GM12878 (cell line): ENCODE measurements at regions not wholly inside any gene's neighbourhood (a gene's known extent, or its start where the extent isn't known, plus 50 kb on each side); places are given as distances from the start of the nearest gene placed in this dataset.

Experiments
- BHLHE40 ChIP-seq, 2 experiments: fragments of 450-650 bp in 1 of 2; IDR thresholded peaks; 2 replicates each; pipeline ENCODE4 v1.6.1; 2011 to 2017; ENCODE audit warnings: low read depth in 2 of 2, borderline replicate concordance in 1 of 2, improper control_type of control experiment in 1 of 2, low read length in 1 of 2, mild to moderate bottlenecking in 1 of 2
- CBX3 ChIP-seq: fragments of 200-600 bp; sonication (generic); IDR thresholded peaks from 2 replicates; pipeline ENCODE4 v1.6.1; 2016; ENCODE audit warnings: low read depth, borderline replicate concordance
- CBX5 ChIP-seq: sonication (generic); IDR thresholded peaks from 2 replicates; pipeline ENCODE4 v1.6.1; 2016; ENCODE audit warnings: low read depth, moderate library complexity, mild to moderate bottlenecking, inconsistent platforms
- CTCF ChIP-seq, 3 experiments: IDR thresholded peaks in 2 of 3; conservative IDR thresholded peaks in 1 of 3; 2 replicates each; pipeline ENCODE4 v1.5.1; 2011; ENCODE audit warnings: low read depth in 3 of 3, low read length in 3 of 3, mild to moderate bottlenecking in 3 of 3, control low read depth in 2 of 3, moderate library complexity in 2 of 3, inconsistent platforms in 1 of 3, mixed read lengths in 1 of 3; ENCODE audit not compliant: control insufficient read depth in 2 of 3, insufficient read depth in 1 of 3; ENCODE audit errors: extremely low read depth in 1 of 3
- DPF2 ChIP-seq: fragments of 450-650 bp; IDR thresholded peaks from 2 replicates; pipeline ENCODE4 v1.6.1; 2017; ENCODE audit warnings: mild to moderate bottlenecking
- ESRRA ChIP-seq: IDR thresholded peaks from 2 replicates; pipeline ENCODE4 v1.6.1; 2012; ENCODE audit warnings: mild to moderate bottlenecking, low read length, improper control_type of control experiment
- EZH2 ChIP-seq: IDR thresholded peaks from 2 replicates; pipeline ENCODE4 v1.6.1; 2012; ENCODE audit warnings: low read depth, mild to moderate bottlenecking, control low read depth, inconsistent platforms, low read length, borderline replicate concordance; ENCODE audit not compliant: control insufficient read depth
- PBX3 ChIP-seq: IDR thresholded peaks from 2 replicates; pipeline ENCODE4 v1.6.1; 2011; ENCODE audit warnings: mild to moderate bottlenecking, low read depth, low read length, moderate library complexity; ENCODE audit not compliant: insufficient replicate concordance
- RCOR1 ChIP-seq: conservative IDR thresholded peaks from 2 replicates; pipeline ENCODE4 v1.6.1; 2012; ENCODE audit warnings: low read depth, low read length, improper control_type of control experiment
- TAF1 ChIP-seq: IDR thresholded peaks from 2 replicates; pipeline ENCODE4 v1.6.1; 2011; ENCODE audit warnings: mild to moderate bottlenecking, low read depth, low read length, borderline replicate concordance
- ZNF622 ChIP-seq: fragments of 450-650 bp; IDR thresholded peaks from 2 replicates; pipeline ENCODE4 v1.6.1; 2017; ENCODE audit warnings: mild to moderate bottlenecking, inconsistent platforms
- TF ChIP-seq, protein P1 (sequence below): IDR thresholded peaks from 2 replicates; pipeline ENCODE4 v1.6.1; 2012; ENCODE audit warnings: mild to moderate bottlenecking, low read depth, low read length
- TF ChIP-seq, protein P2 (sequence below): IDR thresholded peaks from 2 replicates; pipeline ENCODE4 v1.6.1; 2012; ENCODE audit warnings: low read depth, low read length, improper control_type of control experiment

DNA sequence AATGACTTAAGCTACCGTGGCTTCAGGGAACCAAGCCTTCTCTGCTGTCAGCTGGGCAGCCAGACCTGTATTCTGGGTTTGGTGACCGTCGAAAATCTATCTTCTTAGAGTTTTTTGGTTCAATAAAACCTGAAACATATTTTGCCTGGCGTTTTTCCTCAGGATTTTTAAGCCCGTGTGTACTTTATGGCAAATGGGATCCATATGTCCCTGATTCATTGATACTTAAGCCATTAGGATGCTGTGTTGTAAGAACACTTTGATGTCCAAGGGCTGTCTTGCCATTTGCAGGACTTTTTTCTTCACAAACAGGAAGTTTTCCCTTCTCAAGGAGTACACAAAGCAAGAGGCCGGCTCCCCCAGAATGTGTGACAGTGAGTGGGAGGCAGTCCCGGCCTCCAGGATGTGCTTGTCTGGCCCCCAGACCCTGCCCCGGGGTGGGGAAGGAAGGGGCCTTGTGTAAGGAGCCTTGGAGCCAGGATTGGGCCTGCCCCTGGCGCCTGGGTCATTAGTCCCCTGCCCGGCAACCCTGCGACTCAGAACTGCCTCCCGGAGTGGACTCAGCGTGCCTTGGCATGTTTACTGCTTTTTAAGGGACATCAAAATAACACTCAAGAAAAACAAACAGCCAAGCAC is 83.4 kb upstream of the SMIM23 start:
- TF ChIP-seq TAF1 = no peak
- TF ChIP-seq CTCF (IDR thresholded peaks at IDR 0.05 in 2 of 3, conservative IDR thresholded peaks at IDR 0.05 in 1 of 3; ENCODE audit: control insufficient read depth in 2 of 3, extremely low read depth in 1 of 3, insufficient read depth in 1 of 3, low read depth in 3 of 3, low read length in 3 of 3) = no peak
- TF ChIP-seq, protein P1, sequence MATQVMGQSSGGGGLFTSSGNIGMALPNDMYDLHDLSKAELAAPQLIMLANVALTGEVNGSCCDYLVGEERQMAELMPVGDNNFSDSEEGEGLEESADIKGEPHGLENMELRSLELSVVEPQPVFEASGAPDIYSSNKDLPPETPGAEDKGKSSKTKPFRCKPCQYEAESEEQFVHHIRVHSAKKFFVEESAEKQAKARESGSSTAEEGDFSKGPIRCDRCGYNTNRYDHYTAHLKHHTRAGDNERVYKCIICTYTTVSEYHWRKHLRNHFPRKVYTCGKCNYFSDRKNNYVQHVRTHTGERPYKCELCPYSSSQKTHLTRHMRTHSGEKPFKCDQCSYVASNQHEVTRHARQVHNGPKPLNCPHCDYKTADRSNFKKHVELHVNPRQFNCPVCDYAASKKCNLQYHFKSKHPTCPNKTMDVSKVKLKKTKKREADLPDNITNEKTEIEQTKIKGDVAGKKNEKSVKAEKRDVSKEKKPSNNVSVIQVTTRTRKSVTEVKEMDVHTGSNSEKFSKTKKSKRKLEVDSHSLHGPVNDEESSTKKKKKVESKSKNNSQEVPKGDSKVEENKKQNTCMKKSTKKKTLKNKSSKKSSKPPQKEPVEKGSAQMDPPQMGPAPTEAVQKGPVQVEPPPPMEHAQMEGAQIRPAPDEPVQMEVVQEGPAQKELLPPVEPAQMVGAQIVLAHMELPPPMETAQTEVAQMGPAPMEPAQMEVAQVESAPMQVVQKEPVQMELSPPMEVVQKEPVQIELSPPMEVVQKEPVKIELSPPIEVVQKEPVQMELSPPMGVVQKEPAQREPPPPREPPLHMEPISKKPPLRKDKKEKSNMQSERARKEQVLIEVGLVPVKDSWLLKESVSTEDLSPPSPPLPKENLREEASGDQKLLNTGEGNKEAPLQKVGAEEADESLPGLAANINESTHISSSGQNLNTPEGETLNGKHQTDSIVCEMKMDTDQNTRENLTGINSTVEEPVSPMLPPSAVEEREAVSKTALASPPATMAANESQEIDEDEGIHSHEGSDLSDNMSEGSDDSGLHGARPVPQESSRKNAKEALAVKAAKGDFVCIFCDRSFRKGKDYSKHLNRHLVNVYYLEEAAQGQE = no peak
- no peak for TF ChIP-seq CBX3
- no peak for TF ChIP-seq DPF2
- TF ChIP-seq ZNF622 = no peak
- TF ChIP-seq, protein P2, sequence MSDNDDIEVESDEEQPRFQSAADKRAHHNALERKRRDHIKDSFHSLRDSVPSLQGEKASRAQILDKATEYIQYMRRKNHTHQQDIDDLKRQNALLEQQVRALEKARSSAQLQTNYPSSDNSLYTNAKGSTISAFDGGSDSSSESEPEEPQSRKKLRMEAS = no peak
- TF ChIP-seq PBX3 = no peak
- TF ChIP-seq EZH2 = no peak
- no peak for TF ChIP-seq ESRRA
- TF ChIP-seq BHLHE40 (IDR thresholded peaks at IDR 0.05; ENCODE audit: borderline replicate concordance in 1 of 2, low read depth in 2 of 2, low read length in 1 of 2) = no peak
- no peak for TF ChIP-seq CBX5
- no peak for TF ChIP-seq RCOR1
